Stimulated activated naive B cell treated with anti-CD40 and anti-IgM and Interleukin-4, amounts not matched to agents 10 μg/mL and 1 μg/mL and 100 μg/mL, for 72 hours (primary cell): ENCODE measurements at regions not wholly inside any gene's neighbourhood (a gene's known extent, or its start where the extent isn't known, plus 50 kb on each side); places are given as distances from the start of the nearest gene placed in this dataset.
"Not testable (repeated sequence)": the region's sequence is repeated elsewhere in the genome, so short reads cannot be mapped to it uniquely, and the experiment has no call there.

Source experiments
- ATAC-seq, 2 donors: fragments of 150-1000 bp; cut with Tn5 transposase; replicated peaks; 2 replicates each; pipeline ENCODE4 v1.10.0; 2021; ENCODE audit warnings: moderate library complexity in 1 of 2
- DNase-seq: peaks from one replicate; pipeline ENCODE4 v3.0.0; 2021
- H3K27ac Mint-ChIP-seq: one replicate; pipeline ENCODE4 v1.8.0; 2022; ENCODE audit warnings: mild to moderate bottlenecking, mixed read lengths
- H3K27me3 Mint-ChIP-seq, 2 donors: one replicate each; pipeline ENCODE4 v1.8.0; 2022; ENCODE audit warnings: mixed read lengths in 2 of 2
- H3K36me3 Mint-ChIP-seq, 2 donors: one replicate each; pipeline ENCODE4 v1.8.0; 2022; ENCODE audit warnings: mixed read lengths in 2 of 2, mild to moderate bottlenecking in 1 of 2
- H3K4me1 Mint-ChIP-seq, 2 donors: one replicate each; pipeline ENCODE4 v1.8.0; 2022; ENCODE audit warnings: mixed read lengths in 2 of 2, mild to moderate bottlenecking in 1 of 2
- H3K4me3 Mint-ChIP-seq, 2 donors: one replicate each; pipeline ENCODE4 v1.8.0; 2022; ENCODE audit warnings: mild to moderate bottlenecking in 2 of 2, mixed read lengths in 2 of 2, moderate library complexity in 1 of 2
- H3K9me3 Mint-ChIP-seq, 2 donors: one replicate each; pipeline ENCODE4 v1.8.0; 2022; ENCODE audit warnings: mixed read lengths in 2 of 2, mild to moderate bottlenecking in 1 of 2

DNA sequence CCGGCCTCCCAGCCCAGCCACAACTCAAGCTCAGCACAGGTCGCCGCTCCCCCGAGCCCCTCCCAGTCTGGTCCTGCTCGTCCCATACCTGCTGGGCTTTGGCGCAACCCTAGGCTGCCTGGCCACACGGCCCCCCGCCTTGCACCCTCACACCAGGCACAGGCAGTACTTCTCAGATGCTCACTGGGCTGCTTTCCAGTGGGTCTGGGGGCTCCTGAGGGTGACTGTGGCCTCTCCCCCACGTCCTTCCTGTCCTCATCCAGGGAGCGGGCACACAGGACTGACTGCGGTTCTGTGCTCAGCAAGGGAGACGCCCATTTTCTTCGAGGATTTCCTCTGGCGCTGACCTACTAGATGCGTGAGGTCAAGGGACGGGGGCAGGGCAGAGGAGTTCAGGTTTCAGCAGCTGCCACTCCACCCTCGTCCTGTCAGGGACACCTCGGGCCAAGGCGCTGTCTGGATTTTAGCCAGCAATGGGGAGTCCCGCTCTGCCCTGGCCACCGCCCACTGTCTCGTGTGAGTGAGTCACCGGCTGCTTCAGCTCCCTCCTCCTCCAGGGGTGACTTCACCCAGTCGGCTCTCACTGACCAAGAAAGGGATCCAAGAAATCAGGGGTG, 115.8 kb downstream of the NPIPB11 start:
- Mint-ChIP-seq H3K27ac (peak overlapping the region; percentile 83), H3K36me3 (peaks cover 15 to 16% of the 10 kb centered on the region in 2 donors), H3K27me3 (no peaks in the 10 kb centered on the region), H3K9me3 (no peaks in the 10 kb centered on the region), H3K4me1 (peaks cover 27 to 69% of the 10 kb centered on the region in 2 donors), H3K4me3 (peak overlapping the region; percentile 75 to 82)
- peak; percentile 84 for DNase-seq
- peak; percentile 93 to 94 for ATAC-seq

DNA sequence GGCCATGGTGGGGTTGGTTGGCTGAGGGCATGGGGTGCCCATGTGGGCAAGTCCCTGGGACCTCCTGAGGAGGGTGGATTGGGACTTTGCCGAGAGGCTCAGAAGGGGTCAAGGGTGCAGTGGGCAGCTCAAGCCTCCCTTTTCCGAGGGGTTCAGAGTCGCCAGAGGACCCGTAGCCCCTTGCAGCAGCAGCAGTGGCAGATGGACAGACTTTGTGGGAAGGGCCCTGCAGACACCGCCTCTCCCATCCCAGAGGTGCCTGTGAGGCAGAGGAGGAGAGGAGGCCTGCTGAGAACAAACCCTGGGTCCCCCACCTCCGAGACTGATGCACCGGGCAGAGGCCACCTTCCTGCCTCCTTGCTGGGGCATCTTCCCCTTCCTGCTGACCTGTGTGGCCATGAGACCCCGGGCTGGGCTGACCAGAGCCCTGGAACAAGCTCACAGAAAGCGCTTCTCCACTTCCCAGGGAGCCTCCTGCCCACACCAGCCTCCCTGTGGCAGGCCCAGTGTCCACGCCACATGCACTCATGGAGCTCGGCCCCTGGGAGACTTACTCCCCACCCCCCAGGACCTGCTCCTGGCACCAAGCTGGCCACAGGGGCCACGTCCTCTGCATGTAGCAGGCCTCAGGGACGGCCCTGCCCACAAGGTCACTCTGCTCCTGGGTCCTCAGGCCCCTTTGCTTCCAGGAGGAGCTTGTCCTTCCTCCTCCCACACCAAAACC, 116.8 kb downstream of the NPIPB11 start:
- H3K4me3 Mint-ChIP-seq: peak overlapping the region in 1 of 2 donors; percentile 43
- peaks cover 10 to 11% of the 10 kb centered on the region in 2 donors for H3K36me3 Mint-ChIP-seq
- DNase-seq, ATAC-seq, H3K9me3 Mint-ChIP-seq, H3K27me3 Mint-ChIP-seq: not testable (repeated sequence)
- peaks cover 29 to 70% of the 10 kb centered on the region in 2 donors for H3K4me1 Mint-ChIP-seq
- peak overlapping the region; percentile 37 for H3K27ac Mint-ChIP-seq

GRCh38 chr16:29288711-29289474, 117.6 kb downstream of the NPIPB11 start:
- peaks cover 29 to 70% of the 10 kb centered on the region in 2 donors for H3K4me1 Mint-ChIP-seq
- not testable (repeated sequence) for H3K9me3 Mint-ChIP-seq, ATAC-seq, H3K27me3 Mint-ChIP-seq, DNase-seq, H3K27ac Mint-ChIP-seq, H3K4me3 Mint-ChIP-seq
- peaks cover 10 to 11% of the 10 kb centered on the region in 2 donors for H3K36me3 Mint-ChIP-seq

DNA sequence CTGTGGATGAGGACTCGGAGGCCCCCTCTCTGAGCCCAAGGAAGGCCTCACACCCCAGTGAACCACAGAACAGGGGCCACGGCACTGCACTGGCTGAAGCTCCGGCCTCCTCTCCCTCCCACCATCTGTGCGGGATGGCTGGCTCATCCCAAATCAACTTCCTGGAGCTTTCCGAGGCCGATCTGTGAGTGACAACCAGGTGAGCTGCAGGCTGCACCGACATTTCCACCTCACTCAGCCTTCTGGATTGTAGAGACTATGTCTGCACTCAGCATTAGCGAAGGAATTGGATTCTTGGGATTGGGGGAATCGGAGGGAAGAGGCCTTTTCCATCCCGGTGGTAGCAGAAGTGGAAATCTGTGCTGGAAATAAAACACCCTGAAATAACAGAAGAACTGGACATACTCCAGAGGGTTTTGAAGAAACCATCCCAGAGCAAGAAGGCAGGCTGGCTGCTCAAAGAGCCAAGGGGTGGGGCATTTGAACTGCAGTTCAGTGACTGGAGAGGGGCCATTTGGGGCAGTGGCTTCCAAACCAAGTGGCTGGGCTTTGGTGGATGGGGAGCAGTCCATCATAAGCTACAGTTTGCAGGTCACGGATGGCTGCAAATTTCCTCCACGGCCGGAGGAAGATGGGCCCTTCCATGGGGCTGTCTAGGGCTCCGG, 118.5 kb downstream of the NPIPB11 start:
- H3K4me1 Mint-ChIP-seq: peaks cover 35 to 77% of the 10 kb centered on the region in 2 donors
- not testable (repeated sequence) for H3K27me3 Mint-ChIP-seq, H3K27ac Mint-ChIP-seq, H3K9me3 Mint-ChIP-seq, DNase-seq, H3K4me3 Mint-ChIP-seq, ATAC-seq
- H3K36me3 Mint-ChIP-seq: peaks cover 12 to 15% of the 10 kb centered on the region in 2 donors

DNA sequence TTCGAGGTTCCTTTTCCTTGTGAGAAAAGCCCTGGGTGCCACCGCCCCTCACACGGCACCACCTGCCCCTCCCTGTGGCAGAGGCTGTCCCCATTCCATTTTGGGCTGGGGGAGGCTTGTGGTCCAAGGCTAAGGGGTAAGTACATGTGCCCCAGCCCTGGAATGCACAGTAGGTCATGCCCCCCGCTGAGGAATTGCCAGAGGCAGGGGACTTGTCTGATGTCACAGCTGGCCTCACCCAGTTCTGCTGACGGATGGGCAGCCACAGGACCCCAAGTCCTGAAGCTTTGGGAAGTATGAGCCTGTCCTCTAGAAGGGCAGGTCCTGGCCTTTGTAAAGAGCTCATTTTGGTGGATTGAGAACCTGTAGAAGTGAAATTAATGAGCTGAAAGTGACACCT, 119.3 kb downstream of the NPIPB11 start:
- ATAC-seq, H3K9me3 Mint-ChIP-seq, DNase-seq, H3K27me3 Mint-ChIP-seq, H3K27ac Mint-ChIP-seq, H3K4me3 Mint-ChIP-seq: not testable (repeated sequence)
- H3K4me1 Mint-ChIP-seq: peaks cover 36 to 77% of the 10 kb centered on the region in 2 donors
- peaks cover 12 to 15% of the 10 kb centered on the region in 2 donors for H3K36me3 Mint-ChIP-seq

DNA sequence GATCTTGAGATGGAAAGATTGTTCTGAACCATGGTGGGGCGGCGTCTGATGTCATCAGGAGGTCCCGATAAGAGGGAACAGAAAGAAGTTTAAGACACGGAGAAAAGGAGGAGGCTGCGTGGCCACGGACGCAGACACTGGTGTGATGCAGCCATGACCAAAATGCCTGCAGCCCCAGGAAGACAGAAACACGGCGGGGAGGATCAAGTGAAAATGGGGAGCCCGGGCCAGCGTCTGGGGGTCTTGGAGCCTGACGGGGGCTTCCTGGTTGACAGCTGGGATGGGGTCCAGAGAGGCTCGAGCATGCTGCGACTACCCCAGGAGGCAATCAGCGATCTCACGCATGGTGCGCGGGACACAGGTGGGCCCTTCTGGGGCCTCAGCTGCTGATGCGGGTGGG, 119.7 kb downstream of the NPIPB11 start:
- H3K9me3 Mint-ChIP-seq, H3K27me3 Mint-ChIP-seq, H3K4me3 Mint-ChIP-seq, ATAC-seq, DNase-seq: not testable (repeated sequence)
- Mint-ChIP-seq H3K4me1 (peaks cover 36 to 72% of the 10 kb centered on the region in 2 donors), H3K36me3 (peaks cover 12 to 13% of the 10 kb centered on the region in 2 donors), H3K27ac (peak overlapping the region; percentile 77)

DNA sequence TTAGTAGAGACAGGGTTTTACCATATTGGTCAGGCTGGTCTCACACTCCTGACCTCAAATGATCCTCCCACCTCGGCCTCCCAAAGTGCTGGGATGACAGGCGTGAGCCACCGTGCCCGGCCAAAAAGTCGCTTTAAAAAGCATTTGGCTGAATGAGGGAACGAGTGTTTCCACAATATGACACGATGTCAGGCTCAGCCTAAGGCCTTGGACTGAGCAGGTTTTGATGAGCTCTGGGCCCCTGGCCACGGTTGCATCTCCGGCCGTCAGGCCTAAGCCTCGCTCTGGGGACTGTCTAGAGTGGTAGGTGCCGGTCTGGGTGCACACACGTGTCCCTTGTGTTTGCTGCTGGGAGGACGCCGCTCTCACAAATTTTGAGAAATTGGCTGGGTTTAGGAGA, 120.3 kb downstream of the NPIPB11 start:
- DNase-seq, H3K27me3 Mint-ChIP-seq, ATAC-seq, H3K9me3 Mint-ChIP-seq, H3K4me3 Mint-ChIP-seq, H3K27ac Mint-ChIP-seq: not testable (repeated sequence)
- Mint-ChIP-seq H3K4me1 (peaks cover 35 to 66% of the 10 kb centered on the region in 2 donors), H3K36me3 (peaks cover 17 to 18% of the 10 kb centered on the region in 2 donors)

DNA sequence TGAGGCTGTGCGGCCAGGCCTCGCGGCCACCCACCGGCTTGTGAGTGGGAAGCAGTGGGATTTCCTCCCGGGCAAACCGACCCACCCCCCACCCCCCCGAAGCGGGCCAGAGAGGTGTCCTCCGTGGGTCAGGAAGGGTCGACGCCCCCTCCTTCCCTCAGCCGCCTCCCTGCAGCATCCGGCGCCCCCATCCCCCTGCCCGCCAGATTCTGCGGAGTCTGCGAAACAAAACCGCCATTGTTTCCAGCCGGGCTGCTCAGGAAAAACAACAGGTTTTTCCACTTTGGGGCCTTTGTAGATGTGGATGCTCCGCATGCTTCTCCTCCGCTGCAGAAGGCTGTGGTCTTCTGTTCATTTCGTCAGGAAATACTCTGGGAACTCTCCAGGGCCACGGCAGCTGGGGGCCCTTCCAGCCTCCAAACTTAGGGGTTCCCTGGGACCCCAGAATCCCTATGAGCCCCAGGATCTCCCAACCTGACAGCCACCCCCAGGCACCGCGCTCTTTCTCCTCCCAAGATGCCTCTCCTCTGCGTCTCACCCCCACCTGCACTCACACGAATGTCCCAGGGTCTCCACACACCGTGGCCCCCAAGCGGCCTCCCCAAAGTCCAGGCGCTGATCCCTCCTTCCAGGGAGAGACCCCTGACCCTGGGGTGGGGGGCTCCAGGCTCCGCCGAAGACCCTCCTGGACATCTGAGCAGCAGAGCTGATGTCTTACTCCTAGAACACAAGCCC, 121.2 kb downstream of the NPIPB11 start:
- not testable (repeated sequence) for ATAC-seq, DNase-seq, H3K27me3 Mint-ChIP-seq, H3K9me3 Mint-ChIP-seq
- Mint-ChIP-seq H3K36me3 (peaks cover 15 to 16% of the 10 kb centered on the region in 2 donors), H3K27ac (peak overlapping the region; percentile 85), H3K4me1 (peaks cover 28 to 57% of the 10 kb centered on the region in 2 donors), H3K4me3 (peak overlapping the region; percentile 56 to 60)

DNA sequence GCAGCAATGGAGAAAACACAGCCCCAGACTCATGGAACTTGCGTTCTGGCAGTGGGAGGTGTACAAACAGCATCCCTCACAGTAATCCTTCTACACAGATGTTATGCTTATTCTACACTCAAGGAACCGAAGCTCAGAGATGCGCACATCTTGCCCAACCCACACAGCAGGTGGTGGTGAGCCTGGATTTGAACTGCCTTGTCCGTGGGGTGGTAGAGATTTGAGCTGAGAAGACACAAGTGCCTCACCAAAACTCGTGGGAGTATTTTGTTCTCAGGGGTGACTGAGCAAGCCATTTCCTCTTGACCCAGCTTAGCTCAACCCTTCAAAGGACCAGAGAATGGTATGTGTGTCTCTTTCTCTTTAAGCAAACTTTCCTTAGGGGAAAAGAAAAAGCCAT, 121.8 kb downstream of the NPIPB11 start:
- Mint-ChIP-seq H3K4me3 (peak overlapping the region; percentile 14 to 66), H3K36me3 (peaks cover 15 to 16% of the 10 kb centered on the region in 2 donors), H3K27ac (peak overlapping the region; percentile 75), H3K4me1 (peaks cover 26 to 55% of the 10 kb centered on the region in 2 donors)
- H3K27me3 Mint-ChIP-seq, H3K9me3 Mint-ChIP-seq: not testable (repeated sequence)
- DNase-seq (peak; percentile 43), ATAC-seq (peak; percentile 91 to 92)

DNA sequence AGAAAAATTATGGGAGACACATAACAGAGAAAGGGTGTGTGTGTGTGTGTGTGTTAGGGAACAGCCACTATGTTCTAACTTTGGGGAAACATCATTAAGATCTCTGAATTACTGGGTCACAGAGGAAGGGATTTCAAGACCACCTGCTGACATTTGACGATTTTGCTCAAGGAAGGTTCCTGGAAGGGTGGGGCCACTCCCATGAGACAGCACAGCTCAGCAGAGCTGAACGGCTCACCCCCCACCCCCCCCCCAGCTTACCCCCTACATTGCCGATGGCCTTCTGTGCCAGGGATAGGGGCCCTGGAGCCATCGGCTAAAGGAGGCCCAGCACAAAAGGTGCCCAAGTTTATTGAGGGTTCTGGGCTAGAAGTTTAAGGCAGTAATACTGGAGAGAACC, 122.4 kb downstream of the NPIPB11 start:
- ATAC-seq: peak; percentile 15 to 22
- peak overlapping the region in 1 of 2 donors; percentile 66 for H3K4me3 Mint-ChIP-seq
- not testable (repeated sequence) for H3K27me3 Mint-ChIP-seq, H3K9me3 Mint-ChIP-seq, DNase-seq
- peaks cover 26 to 52% of the 10 kb centered on the region in 2 donors for H3K4me1 Mint-ChIP-seq
- H3K27ac Mint-ChIP-seq: peak overlapping the region; percentile 75
- peaks cover 15 to 16% of the 10 kb centered on the region in 2 donors for H3K36me3 Mint-ChIP-seq

- not testable (repeated sequence) for H3K27ac Mint-ChIP-seq, H3K27me3 Mint-ChIP-seq, DNase-seq, ATAC-seq, H3K4me3 Mint-ChIP-seq, H3K9me3 Mint-ChIP-seq, H3K4me1 Mint-ChIP-seq
- H3K36me3 Mint-ChIP-seq: peaks cover 13 to 19% of the 10 kb centered on the region in 2 donors
These were observed 128.2 kb downstream of the NPIPB11 start for GRCh38 chr16:29278097-29278871.

DNA sequence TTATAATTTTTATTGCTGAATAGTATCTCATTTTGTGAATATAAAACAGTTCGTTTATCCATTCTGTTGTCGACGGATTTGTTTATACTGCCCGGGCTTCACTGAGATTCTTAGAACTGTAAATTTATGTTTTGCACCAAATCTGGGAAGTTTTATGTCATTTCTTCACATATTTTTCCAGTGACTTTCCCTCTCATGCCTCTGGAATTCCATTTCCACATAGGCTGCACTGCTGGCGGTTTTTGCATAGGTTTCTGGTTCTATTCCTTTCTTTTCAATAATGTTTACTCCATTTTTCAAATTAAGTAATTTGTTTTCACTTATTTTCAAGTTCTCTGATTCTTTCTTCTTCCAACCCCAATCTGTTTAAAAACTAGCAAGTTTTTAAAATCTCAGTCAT, 130.1 kb downstream of the NPIPB11 start:
- H3K36me3 Mint-ChIP-seq: peaks cover 7 to 16% of the 10 kb centered on the region in 2 donors

More for the DNA sequence above, 130.1 kb downstream of the NPIPB11 start:
- peak overlapping the region; percentile 38 for H3K27ac Mint-ChIP-seq
- H3K4me1 Mint-ChIP-seq, DNase-seq, ATAC-seq, H3K9me3 Mint-ChIP-seq, H3K4me3 Mint-ChIP-seq, H3K27me3 Mint-ChIP-seq: not testable (repeated sequence)
